ENCODE measurements at regions not wholly inside any gene's neighbourhood (a gene's known extent, or its start where the extent isn't known, plus 50 kb on each side); places are given as distances from the start of the nearest gene placed in this dataset.

DNA sequence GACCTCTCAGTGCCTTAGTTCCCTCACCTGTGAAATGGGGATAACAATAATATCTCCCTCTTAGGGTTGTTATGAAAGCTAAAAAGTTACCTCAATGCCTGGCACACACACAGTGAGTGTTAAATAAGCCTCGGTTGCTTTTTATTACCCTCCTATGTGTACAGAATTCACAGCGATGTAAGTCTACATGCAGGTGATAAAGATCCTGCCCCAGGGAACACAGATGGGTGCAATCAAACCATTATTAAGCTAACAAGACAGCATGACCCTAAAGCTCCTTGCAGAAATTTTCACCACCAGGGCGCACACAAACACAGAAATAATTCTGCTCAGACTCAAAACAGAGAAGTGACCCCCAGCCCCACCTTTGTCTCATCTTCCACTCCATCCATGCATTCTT lies 261.9 kb downstream of the SNX10 start:
- DNase-seq (ENCODE audit: low spot score): no peak

DNA sequence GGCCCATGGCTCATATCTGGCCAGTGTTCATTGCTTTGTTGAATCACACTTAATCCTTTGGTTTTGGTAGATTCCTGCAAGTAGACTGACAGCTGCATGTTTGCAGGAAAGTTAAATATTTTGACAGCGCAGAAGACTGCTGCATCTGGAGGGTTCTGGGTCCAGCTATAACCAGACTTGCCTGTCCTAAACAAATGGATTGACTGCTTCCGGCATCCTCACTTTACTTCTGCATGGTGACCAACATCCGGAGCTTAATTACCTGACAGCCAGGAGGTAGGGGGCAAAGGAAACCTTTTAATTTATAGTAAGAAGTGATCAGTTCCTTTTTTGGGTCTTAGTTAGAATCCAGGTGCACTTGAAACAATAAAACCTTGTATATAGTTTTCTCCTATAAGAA lies 263.3 kb downstream of the SNX10 start:
- DNase-seq (ENCODE audit: low spot score): no peak

DNA sequence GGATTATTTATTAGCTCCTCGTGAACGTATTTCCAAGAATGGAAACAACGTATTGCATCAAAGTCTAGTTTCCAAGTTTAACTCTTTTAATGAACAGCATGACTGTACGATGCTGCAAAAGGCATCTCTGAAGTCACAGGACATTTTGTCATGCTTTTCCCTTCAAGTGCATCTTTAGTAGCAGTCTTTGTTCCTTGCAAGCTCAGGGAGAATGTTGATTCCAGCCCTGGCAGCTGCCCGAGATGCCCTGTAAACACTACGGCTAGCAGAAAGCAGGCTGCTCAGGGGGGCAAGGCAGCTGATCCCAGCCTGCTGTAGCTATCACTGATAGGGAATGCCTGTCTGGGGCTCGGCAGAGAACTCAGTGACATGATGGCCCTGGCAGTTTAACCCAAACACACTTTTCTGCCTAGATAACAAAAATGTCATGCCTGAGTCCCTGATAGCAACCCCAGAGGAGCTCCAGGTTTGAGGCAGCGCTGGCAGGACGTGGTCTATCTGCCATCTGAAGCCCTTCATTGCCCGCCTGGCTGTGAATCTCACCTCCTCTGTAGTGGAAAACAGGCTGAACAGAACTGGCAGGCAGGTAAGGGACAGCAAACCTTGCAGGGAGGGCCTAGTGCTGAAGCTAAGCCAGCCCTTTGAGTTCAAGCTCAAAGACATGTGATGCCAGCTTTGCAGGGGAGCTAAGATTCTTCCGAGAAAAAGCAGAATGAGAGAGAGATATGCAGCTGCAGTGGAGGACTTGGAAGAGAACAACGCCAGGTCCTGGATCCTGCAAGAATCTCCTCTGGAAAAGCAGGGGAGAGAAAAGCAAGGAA lies 264.6 kb downstream of the SNX10 start:
- no peak for DNase-seq (ENCODE audit: low spot score)

DNA sequence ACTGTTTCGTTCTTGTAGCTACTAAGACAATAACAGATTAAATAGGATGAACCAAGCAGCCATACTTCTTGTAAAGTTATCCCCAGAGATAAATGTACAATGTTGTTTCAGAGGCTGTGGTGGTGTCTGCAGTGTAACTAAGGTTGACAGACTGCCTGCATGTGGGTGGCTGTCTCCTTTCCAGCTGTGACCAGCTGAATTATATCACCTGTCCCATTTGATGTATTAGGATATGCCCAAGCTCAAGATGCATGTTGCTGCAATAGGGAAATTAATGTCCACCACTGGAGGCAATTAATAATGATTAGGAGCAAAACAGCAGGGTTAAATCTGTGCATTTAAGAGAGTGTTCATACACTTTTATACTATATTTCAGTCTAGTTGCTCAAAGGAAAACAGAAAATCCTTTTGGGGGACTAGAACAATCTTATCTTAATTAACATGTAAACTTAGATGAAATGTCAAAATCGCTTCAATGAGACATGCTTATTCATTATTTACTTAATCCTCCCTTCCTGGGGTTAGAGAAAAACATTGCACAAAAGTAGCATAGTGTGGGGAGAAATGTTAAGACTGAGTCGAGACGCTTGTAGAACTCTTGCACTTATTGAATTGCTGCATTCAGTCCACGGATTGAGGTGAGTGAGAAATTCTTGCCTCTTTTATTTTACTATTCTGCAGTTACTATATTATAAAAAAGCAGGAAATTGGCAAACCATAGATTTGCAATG lies 269.0 kb downstream of the SNX10 start:
- no peak for DNase-seq (ENCODE audit: low spot score)

DNA sequence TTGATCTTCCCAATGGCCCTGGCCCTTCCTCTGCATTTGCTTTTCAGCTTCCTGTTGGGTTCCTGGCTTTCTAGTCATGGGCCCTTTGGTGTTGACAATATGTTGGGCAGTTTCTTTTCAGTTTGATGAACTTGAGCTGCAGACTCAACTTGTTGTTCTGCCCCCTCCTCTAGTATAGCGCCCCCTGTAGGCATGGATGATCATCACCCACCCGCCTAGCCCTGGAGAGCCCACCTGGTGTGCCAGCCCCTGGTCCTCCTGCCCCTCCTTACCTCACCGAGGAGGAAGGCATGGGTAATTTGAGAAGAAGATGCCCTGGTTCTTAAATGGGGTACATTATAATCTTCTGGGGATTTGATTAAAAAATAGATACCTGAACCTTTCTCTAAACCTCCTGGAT lies 271.2 kb downstream of the SNX10 start:
- DNase-seq (ENCODE audit: low spot score): peak; percentile 11

DNA sequence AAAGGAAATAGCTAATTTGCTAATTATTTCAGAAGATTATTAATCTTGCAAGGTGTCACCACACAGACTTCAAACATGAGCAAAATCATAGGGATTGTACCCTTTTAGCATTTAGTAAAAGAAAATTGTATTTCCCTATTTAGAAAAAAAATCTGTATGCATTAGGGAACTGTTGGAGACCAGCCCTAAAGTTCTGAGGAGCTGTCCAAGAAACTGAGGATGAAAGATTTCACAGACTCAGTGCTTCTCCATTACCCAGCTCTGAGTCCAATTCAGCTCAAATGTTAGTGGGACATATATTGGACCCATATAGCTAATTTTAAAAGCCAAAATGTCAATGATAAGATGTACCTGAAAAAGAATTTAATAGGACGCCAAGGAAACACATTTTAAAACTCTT lies 271.7 kb downstream of the SNX10 start:
- DNase-seq (ENCODE audit: low spot score): no peak

DNA sequence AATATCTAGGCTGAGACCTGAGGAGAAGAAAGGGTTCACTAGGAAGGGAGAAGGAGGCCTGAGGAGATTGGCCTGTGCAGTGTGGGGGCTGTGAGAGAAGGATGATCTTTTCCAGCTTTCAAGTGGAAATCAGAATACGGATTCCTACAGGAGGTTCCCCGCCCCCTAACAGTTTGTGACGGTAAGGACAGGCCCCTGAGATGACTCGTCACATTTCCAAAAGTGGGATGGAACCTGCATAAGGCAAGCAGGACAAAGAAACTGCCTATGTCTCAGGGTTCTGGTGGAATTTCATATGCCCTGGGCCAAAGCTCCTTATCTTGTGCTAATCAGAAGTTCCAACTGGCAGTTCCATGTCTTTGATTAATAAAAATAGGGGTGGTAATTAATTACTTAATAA lies 275.6 kb downstream of the SNX10 start:
- no peak for DNase-seq (ENCODE audit: low spot score)

DNA sequence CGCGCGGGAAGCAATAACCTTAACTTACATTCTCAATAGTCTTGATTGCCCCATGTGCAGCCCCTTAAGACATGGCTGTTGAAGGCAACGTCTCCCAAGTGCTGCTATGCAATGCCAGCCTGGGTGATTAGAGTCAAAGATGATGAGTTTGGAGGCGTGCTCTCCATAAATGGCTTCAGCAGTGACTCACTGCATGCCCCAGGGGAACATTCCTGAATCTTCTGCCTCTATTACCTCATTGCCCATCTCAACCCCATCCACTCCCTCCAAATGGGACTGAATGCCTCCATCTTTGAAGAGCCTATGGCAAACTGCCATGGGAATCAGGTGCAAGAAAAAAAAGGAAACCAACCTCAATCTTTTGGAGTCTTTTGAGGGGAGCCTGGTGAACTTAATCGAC lies 282.8 kb downstream of the SNX10 start:
- DNase-seq (ENCODE audit: low spot score): no peak

DNA sequence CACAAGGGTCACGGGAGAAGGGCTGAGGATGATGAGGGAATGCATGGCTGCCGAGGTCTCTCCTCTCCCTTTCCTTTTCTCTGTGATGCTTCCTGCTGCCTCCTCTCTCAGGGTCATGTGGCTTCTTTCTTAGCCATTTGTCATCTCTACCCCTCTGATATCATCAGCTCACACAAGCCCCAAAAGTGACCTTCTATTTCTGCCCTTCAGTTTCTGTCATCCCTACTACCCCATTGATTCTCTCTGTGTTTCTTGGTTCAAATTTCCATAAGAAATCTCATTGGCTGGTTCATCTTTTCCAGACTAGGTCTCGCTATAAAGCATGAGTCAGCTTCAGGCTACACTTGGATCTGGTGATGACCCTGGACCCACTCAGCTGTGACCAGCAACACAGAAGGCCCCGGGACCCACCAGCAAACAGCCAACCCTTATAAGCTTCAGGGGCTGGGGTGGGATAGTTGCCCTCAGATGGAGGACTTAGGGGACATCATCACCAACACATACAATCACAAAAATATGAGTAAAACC lies 284.3 kb downstream of the SKAP2 start:
- no peak for DNase-seq (ENCODE audit: low spot score)

DNA sequence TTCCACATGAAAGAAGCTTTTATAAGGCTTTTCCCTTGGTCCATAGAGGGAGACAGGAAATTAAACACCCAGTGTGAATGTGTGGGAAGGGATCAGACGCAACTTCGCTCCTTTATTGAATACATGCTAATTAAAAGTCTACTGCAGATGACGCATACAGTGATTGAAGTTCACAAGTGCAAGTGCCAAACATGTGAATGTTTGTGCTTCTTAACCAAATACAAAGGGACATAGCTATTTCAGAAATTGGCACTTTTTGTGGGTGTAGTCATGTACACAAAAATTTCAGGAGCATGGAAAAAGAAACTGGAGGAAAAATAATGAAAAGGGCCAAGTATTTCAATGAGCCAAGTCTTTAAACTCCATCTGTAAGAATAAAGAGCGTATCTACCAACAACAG lies 283.7 kb downstream of the SKAP2 start:
- no peak for DNase-seq (ENCODE audit: low spot score)

DNA sequence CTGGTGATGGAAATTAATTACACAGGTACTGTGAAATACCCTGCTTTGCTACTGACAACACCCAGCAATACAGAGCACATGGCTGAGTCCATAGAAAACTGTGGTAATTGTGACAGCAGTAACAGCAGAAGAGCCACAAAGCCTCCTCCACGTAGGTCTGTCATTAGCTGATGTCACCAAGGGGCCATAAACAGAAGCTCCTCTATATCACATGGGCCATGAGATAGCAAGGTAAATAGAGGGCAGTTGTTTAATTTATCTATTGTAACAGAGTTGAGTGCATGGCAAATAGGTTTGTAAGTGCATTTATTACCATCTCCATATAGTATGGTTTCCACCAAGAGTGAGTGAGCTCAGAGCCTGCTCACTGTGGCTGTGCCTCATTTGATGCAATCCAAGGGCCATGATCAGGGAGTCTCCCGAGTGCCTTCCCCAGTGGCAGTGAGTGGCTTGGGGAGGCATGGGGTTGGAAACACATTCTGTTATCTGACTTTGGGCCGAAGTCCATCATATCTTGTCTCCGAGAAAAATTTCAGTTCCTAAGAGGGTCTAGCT lies 281.2 kb downstream of the SKAP2 start:
- no peak for DNase-seq (ENCODE audit: low spot score)

DNA sequence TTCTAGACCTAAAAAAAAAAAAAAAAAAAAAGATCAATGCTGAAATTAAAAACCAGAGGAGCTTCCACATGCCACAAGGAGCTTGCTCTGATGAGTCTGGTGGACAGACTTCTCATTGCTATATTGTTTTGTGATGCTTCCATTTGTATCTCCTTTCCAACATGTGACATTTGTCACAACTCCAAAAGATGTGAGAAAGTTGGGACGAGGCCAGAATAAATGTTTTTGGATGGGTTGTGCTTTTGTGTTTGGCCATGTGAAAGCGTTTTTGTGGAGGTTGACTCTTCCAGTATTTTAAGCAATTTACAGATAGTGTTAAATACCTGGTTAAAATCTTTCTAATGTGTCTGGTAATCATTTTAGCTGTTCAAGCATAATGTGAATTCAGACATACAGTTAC lies 280.1 kb downstream of the SKAP2 start:
- no peak for DNase-seq (ENCODE audit: low spot score)

DNA sequence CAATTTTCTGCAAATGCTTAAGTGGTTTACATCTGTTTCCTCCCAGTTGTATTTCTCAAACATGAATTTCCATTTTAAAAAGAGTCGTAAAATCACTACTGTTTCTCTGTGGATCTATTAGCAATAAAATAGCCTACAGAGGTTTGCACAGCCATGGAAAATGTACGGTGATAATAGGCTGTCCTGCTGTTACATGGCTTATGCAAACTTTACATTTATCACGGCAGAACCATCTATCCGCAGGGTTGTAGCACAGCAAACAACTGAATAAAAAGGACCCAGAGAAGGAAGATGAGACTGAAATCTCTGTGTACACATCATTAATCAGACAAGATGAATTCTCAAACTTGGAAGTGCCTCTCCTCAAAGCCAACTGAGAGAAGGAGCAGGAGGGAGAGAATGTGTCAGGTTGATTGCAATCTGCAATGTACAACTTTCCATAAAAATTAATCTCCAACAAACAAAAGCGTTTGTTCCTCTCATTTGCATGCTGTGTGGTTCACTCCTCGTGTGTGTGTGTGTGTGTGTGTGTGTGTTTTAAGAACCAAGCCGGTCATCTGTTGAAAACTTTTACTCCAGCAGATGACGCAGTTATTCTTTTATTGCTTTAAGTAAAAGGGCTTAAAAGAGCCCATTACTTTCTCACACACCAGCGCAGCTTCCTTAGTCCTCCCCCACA lies 279.3 kb downstream of the SKAP2 start:
- DNase-seq (ENCODE audit: low spot score): no peak

DNA sequence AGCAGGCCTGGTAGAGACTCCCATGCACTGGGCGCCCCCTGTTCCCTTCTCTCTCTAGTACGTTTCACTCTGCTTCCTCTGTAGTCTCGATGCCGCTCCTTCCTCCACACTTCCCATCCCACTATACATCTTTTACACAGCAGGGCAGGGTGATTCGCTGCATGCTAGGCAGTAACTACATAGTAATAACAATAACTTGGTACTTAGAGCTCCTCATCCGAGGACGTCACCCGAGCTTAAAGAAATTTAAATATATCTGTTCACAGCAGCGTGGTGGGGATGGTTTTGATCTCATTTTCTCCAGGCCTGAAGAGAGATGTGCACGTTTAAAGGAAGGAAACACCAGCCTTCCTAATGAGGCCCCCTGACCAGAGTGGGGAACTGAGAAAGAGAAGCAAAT lies 276.9 kb downstream of the SKAP2 start:
- DNase-seq (ENCODE audit: low spot score): no peak

DNA sequence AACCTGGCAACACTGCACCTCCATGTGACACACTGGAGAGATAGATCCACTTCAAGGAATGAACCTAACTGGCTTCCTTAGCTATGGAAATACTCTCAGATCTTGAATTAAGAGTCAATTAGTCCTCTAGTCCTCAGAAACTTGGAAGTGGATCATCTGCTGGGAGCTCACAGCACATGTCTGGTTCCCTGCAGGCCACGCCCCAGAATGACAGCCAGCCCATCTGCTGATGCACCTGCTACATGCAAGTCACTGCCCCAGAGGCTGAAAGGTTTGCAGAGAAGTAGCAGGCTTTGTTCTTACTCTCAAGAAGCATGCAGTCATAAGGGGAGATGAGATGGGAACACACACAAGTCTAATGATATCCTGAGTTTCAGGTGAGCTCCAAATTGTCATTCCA lies 275.9 kb downstream of the SKAP2 start:
- DNase-seq (ENCODE audit: low spot score): peak; percentile 35

DNA sequence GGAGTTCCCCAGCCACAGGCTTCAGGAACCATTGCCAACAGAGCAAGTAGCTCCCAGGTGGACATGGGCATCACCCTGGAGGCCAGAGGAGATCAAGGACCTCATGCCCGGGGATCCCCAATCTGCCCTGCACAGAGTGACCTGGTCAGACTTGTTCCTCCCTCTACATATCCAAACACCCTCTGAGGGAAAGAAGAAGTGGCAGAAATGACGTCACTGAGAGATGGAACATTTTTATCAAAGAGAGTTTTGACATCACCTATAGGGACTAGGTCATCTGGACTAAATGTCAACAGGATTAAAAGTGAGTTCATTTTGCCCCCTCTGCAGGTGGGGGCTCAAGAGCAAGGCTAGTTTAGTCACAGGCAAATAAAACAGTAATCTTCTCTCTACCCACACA lies 273.7 kb downstream of the SKAP2 start:
- no peak for DNase-seq (ENCODE audit: low spot score)

DNA sequence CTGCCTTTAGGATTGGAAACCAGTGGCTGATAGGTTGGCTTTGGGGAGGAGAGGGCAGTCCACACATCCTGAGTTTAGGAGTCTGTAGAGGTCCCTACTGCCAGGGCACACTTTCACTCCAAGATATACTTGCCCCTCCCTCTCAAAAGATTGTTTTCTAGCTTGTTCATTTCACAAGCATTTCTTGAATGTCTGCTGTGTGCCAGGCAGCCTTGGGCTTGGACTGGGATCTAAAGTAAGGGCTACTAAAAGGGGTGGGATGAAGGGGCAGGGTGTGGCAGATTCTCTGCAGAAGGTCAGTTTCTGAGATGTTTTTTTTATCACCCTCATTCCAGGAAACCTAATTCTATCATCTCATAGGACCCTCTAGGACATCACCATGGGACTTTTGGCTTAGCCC lies 272.4 kb downstream of the SKAP2 start:
- DNase-seq (ENCODE audit: low spot score): no peak

DNA sequence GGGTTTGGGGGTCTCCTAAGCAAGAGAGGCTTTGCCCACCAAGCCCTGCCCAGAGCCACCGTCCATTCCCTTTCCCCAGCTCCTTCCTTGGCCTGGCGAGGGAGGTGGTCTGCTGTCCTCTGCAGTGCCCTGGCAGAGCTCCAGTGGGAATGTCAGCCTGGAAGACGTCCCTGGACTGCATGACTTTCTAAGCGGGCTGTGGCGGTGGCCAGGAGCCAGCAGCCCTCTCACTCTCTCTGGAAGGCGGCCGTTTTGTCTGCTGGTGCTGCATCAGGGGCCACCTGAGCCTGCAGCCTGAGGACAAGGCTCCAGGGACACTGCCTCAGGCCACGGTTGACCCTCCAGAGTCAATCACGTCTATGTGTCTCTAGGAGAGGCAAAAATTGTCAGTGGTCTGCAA lies 271.0 kb downstream of the SKAP2 start:
- DNase-seq (ENCODE audit: low spot score): no peak

DNA sequence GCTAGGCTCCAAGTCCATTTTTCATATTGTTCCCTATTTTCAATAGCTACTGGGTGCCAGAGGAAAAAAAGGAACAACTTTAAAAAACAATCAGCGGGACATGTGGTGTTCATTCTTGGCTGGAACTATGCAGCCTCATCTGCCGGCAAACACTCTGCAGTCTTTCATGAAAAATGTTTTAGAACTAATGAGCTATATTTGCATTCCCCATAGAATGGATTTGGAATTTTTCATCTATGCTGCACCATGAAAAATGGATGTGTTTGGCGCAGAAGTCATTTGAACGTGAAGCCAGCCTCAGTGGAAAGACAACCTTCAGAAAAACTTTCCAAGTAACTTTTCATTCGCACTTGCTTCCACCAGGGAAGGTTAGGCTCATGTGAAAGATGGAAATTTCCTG lies 270.5 kb downstream of the SKAP2 start:
- DNase-seq (ENCODE audit: low spot score): no peak

DNA sequence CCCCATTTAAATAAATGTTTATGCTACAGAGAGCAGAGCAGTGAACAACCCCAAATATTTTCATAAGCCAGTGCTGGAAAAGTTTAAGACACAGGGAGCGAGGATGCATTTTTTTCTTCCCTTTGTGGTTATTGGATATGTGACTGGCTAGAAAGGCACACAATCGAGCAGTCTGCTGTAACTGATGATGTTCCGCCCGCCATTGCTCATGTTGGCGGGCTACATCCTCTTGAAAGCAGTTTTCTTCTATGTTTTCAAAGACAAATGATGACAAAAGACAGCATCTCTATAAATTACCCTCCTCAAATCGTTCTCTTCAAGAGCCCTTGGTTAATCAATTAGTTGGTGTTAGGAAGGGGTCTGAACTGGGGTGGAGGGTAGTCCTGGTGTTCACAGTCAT lies 269.8 kb downstream of the SKAP2 start:
- DNase-seq (ENCODE audit: low spot score): no peak

DNA sequence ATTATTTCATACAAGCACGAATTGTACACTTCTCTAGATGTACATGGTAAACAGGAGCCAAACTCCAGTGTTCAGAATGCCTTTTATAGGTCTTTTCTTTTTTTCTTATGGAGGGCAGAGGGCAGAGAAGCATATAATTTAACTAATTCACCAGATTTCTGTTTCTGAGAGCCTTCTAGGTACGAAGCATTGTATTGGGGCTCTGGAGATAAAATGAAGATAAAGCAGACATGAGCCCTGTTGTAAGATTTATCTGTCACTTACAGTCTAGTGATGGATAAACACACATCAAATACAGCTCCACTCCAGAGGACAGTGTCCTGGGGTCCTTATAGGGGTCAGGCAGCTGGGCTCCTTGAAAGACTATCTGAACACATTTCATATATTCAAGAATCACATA lies 265.5 kb downstream of the SKAP2 start:
- no peak for DNase-seq (ENCODE audit: low spot score)

DNA sequence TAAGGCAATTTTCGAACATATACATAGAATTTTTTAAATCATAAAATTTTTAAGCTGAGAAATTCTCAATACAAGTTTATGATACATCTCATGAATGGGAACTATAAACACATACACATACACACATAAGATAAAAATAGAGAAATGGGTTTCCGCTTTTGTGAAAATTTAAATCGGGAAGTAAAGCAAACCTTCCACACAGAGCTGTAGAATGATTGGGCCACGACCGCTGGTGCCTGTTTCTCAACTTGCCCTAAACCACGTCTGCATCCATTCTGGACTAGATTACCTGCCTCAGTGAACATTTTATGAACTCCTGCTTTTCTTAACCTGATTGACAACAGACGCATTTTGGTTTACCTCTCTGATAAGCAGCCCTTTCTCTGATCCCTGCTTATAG lies 264.4 kb downstream of the SKAP2 start:
- no peak for DNase-seq (ENCODE audit: low spot score)

DNA sequence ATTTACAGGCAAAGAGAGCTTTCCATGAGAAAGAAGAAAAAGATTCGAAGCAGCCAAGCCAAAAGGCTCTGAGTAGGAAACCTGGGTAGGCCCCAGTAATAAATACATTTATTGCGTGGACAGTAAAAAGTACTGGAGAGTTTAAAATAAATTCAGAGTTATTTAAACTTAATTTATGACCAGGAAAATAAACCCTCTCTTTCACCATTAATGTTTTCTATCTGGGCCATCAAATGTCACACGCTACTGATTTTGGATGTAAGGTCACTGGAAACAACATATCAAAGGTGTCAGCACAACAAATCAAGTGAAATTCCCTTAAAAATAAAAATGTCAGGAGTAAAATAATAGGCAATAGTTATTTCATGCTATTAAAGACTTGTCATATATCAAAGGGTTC lies 264.0 kb downstream of the SKAP2 start:
- DNase-seq (ENCODE audit: low spot score): no peak

Data from NAMALWA (cell line).